Body of pancreas (tissue), 4 donors: ENCODE measurements at regions not wholly inside any gene's neighbourhood (a gene's known extent, or its start where the extent isn't known, plus 50 kb on each side); places are given as distances from the start of the nearest gene placed in this dataset.

Experiments used
- ATAC-seq: fragments of 150-250 bp; one replicate; pipeline ENCODE4 v1.9.1; 2016
- DNase-seq, 4 donors: peaks; one replicate each; pipeline ENCODE4 v3.0.0-alpha.2; 2019
- H3K27ac ChIP-seq, 4 donors: fragments of 200-600 bp; sonication (generic); 1 replicate in 3 of 4; 2 replicates in 1 of 4; pipeline versions ENCODE4 v1.5.1 to v1.6.1; 2016 to 2019; ENCODE audit warnings: mild to moderate bottlenecking in 1 of 4, mixed read lengths in 1 of 4, moderate library complexity in 1 of 4
- H3K27me3 ChIP-seq, 2 donors: fragments of 200-600 bp; sonication (generic); one replicate each; pipeline ENCODE4 v1.6.0; 2016; ENCODE audit warnings: mild to moderate bottlenecking in 1 of 2
- H3K36me3 ChIP-seq, 2 donors: fragments of 200-600 bp; sonication (generic); replicated peaks in 1 of 2; 2 replicates each; pipeline ENCODE4 v1.5.1; 2016; ENCODE audit warnings: low read depth in 2 of 2; ENCODE audit not compliant: insufficient read depth in 1 of 2
- H3K4me1 ChIP-seq: fragments of 200-600 bp; sonication (generic); one replicate; pipeline ENCODE4 v1.6.0; 2016
- H3K4me3 ChIP-seq, 2 donors: fragments of 200-600 bp; sonication (generic); 1 replicate in 1 of 2; 2 replicates in 1 of 2; pipeline ENCODE4 v1.5.1; 2016 to 2019
- H3K9me3 ChIP-seq, 3 donors: fragments of 200-600 bp; sonication (generic); 1 replicate in 2 of 3; 2 replicates in 1 of 3; pipeline ENCODE4 v1.5.1; 2016
- CTCF ChIP-seq, 7 experiments: fragments of 450-650 bp in 4 of 7; fragments of 200-600 bp in 3 of 7; sonication (generic) in 3 of 7; IDR thresholded peaks; one replicate each; pipeline ENCODE4 v1.5.1; 2016 to 2019; ENCODE audit warnings: antibody characterized with exemption in 7 of 7
- POLR2A ChIP-seq, 3 donors: fragments of 450-650 bp; IDR thresholded peaks; one replicate each; pipeline ENCODE4 v1.6.1; 2016; ENCODE audit warnings: antibody characterized with exemption in 3 of 3, mild to moderate bottlenecking in 2 of 3
- whole genome bisulfite sequencing, 2 donors: methylation state at CpG; one replicate each; pipeline ENCODE4 v1.1.5; 2017; 5-methylcytosine and 5-hydroxymethylcytosine counted together
- intact Hi-C: fragments of 100-400 bp; cut with DNase I; formaldehyde crosslinking; loops from one replicate; pipeline ENCODE4 v1.15.1; 2023

- H3K4me1 ChIP-seq: no peaks in the 10 kb centered on the region
- TF ChIP-seq POLR2A (IDR thresholded peaks at IDR 0.05) (no peak), CTCF (IDR thresholded peaks at IDR 0.05) (no peak)
- no peaks in the 10 kb centered on the region for H3K9me3 ChIP-seq
- H3K36me3 ChIP-seq: no peaks in the 10 kb centered on the region
- intact Hi-C loops: no loop called here
- no peak overlapping the region for H3K4me3 ChIP-seq
- H3K27ac ChIP-seq: no peak overlapping the region
- DNase-seq (no peak), ATAC-seq (no peak)
- no peaks in the 10 kb centered on the region for H3K27me3 ChIP-seq
- 82 to 84% methylated on average over 15 of the region's 15 CpGs for WGBS, 2 donors
These were observed 329.7 kb downstream of the CTTN start for GRCh38 chr11:70727899-70728620.

GRCh38 chr11:70729949-70730348, 331.6 kb downstream of the CTTN start:
- no peak for TF ChIP-seq POLR2A (IDR thresholded peaks at IDR 0.05)
- no peak for TF ChIP-seq CTCF (IDR thresholded peaks at IDR 0.05)
- H3K9me3 ChIP-seq: no peaks in the 10 kb centered on the region
- no peaks in the 10 kb centered on the region for H3K36me3 ChIP-seq
- DNase-seq: no peak
- 61 to 64% methylated on average over 6 of the region's 6 CpGs for WGBS, 2 donors
- no peaks in the 10 kb centered on the region for H3K27me3 ChIP-seq
- no peak overlapping the region for H3K4me3 ChIP-seq
- no peaks in the 10 kb centered on the region for H3K4me1 ChIP-seq
- no peak for ATAC-seq
- H3K27ac ChIP-seq: no peak overlapping the region
- intact Hi-C loops: no loop called here

- Histone ChIP-seq H3K4me1 (no peaks in the 10 kb centered on the region), H3K9me3 (no peaks in the 10 kb centered on the region), H3K27me3 (no peaks in the 10 kb centered on the region), H3K4me3 (no peak overlapping the region), H3K36me3 (no peaks in the 10 kb centered on the region), H3K27ac (no peak overlapping the region)
- no peak for ATAC-seq
- DNase-seq: no peak
- 91 to 97% methylated on average over 6 of the region's 6 CpGs for WGBS, 2 donors
- TF ChIP-seq POLR2A (IDR thresholded peaks at IDR 0.05) (no peak), CTCF (IDR thresholded peaks at IDR 0.05) (no peak)
- intact Hi-C loops: no loop called here
These were observed 332.1 kb downstream of the CTTN start for GRCh38 chr11:70730411-70730810.

GRCh38 chr11:70731271-70732022, 333.1 kb downstream of the CTTN start:
- Histone ChIP-seq H3K36me3 (no peaks in the 10 kb centered on the region), H3K27me3 (no peaks in the 10 kb centered on the region), H3K9me3 (no peaks in the 10 kb centered on the region), H3K27ac (no peak overlapping the region), H3K4me3 (no peak overlapping the region), H3K4me1 (no peaks in the 10 kb centered on the region)
- ATAC-seq (no peak), DNase-seq (no peak)
- intact Hi-C loops: no loop called here
- TF ChIP-seq CTCF (IDR thresholded peaks at IDR 0.05): no peak
- no peak for TF ChIP-seq POLR2A (IDR thresholded peaks at IDR 0.05)
- 91 to 93% methylated on average over 11 of the region's 11 CpGs for WGBS, 2 donors
